Body of pancreas (tissue), 4 donors: ENCODE measurements at regions not wholly inside any gene's neighbourhood (a gene's known extent, or its start where the extent isn't known, plus 50 kb on each side); places are given as distances from the start of the nearest gene placed in this dataset.

Experiments
- CTCF ChIP-seq, 7 experiments: fragments of 450-650 bp in 4 of 7; fragments of 200-600 bp in 3 of 7; sonication (generic) in 3 of 7; IDR thresholded peaks; one replicate each; pipeline ENCODE4 v1.5.1; 2016 to 2019; ENCODE audit warnings: antibody characterized with exemption in 7 of 7
- POLR2A ChIP-seq, 3 donors: fragments of 450-650 bp; IDR thresholded peaks; one replicate each; pipeline ENCODE4 v1.6.1; 2016; ENCODE audit warnings: antibody characterized with exemption in 3 of 3, mild to moderate bottlenecking in 2 of 3

DNA sequence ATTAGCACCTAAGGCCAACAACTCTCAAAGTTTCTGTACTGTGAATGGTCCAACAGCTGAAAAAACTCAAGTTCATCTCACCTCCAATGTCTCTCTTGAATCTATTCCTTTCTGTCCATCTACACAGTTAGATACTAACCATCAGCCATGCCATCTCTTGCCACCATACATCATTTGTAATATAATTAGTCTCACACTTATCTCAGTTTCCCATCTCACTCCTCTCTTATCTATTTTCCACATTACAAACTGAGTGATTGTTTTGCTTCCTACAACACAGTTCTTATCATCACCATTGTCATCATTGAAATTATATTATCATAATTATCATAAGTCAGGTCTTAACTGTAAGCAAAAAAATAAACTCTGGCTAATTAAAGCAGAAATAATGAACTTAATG, 393.9 kb downstream of the PRELID2 start:
- TF ChIP-seq CTCF (IDR thresholded peaks at IDR 0.05) (no peak), POLR2A (IDR thresholded peaks at IDR 0.05) (no peak)
